ENCODE measurements at regions not wholly inside any gene's neighbourhood (a gene's known extent, or its start where the extent isn't known, plus 50 kb on each side); places are given as distances from the start of the nearest gene placed in this dataset.

- no peak for DNase-seq
Observed at GRCh38 chr5:167512111-167512510, 779.3 kb upstream of the WWC1 start.

- DNase-seq: no peak
Observed at GRCh38 chr5:167513381-167513780, 778.1 kb upstream of the WWC1 start.

GRCh38 chr5:167514461-167514860 lies 777.0 kb upstream of the WWC1 start:
- no peak for DNase-seq

GRCh38 chr5:167525004-167525403 lies 766.4 kb upstream of the WWC1 start:
- no peak for DNase-seq

GRCh38 chr5:167528651-167529050 lies 762.8 kb upstream of the WWC1 start:
- DNase-seq: no peak

GRCh38 chr5:167530548-167530947 lies 760.9 kb upstream of the WWC1 start:
- no peak for DNase-seq

GRCh38 chr5:167533814-167534795 lies 757.3 kb upstream of the WWC1 start:
- no peak for DNase-seq

GRCh38 chr5:167539747-167540146 lies 751.7 kb upstream of the WWC1 start:
- DNase-seq: no peak

GRCh38 chr5:167546270-167546669 lies 745.2 kb upstream of the WWC1 start:
- no peak for DNase-seq

GRCh38 chr5:167552356-167552755 lies 739.1 kb upstream of the WWC1 start:
- DNase-seq: no peak

GRCh38 chr5:167553511-167553910 lies 737.9 kb upstream of the WWC1 start:
- no peak for DNase-seq

GRCh38 chr5:167554564-167555290 lies 736.7 kb upstream of the WWC1 start:
- DNase-seq: no peak

GRCh38 chr5:167555565-167556166 lies 735.8 kb upstream of the WWC1 start:
- DNase-seq: no peak

GRCh38 chr5:167557359-167557758 lies 734.1 kb upstream of the WWC1 start:
- DNase-seq: no peak

GRCh38 chr5:167561796-167562195 lies 729.6 kb upstream of the WWC1 start:
- DNase-seq: no peak

- DNase-seq: no peak
Observed at GRCh38 chr5:167564275-167564674, 727.2 kb upstream of the WWC1 start.

- no peak for DNase-seq
Observed at GRCh38 chr5:167565189-167565954, 726.1 kb upstream of the WWC1 start.

GRCh38 chr5:167570431-167570830 lies 721.0 kb upstream of the WWC1 start:
- no peak for DNase-seq

GRCh38 chr5:167571824-167572223 lies 719.6 kb upstream of the WWC1 start:
- DNase-seq: no peak

GRCh38 chr5:167573370-167574127 lies 717.9 kb upstream of the WWC1 start:
- DNase-seq: no peak

- no peak for DNase-seq
Observed at GRCh38 chr5:167574464-167574863, 717.0 kb upstream of the WWC1 start.

- no peak for DNase-seq
Observed at GRCh38 chr5:167575330-167575729, 716.1 kb upstream of the WWC1 start.
